OCI-LY1 (cell line): ENCODE measurements at regions not wholly inside any gene's neighbourhood (a gene's known extent, or its start where the extent isn't known, plus 50 kb on each side); places are given as distances from the start of the nearest gene placed in this dataset.

ENCODE experiments used
- EZH2 ChIP-seq: fragments of 200-600 bp; sonication (generic), shearing (Covaris generic); IDR thresholded peaks from 2 replicates; pipeline ENCODE4 v1.8.0; 2017; ENCODE audit warnings: borderline replicate concordance, mixed run types, mild to moderate bottlenecking, antibody characterized with exemption, low read length, moderate library complexity, mixed read lengths
- TF ChIP-seq, protein P1 (sequence below): fragments of 200-600 bp; sonication (generic), shearing (Covaris generic); IDR thresholded peaks from 2 replicates; pipeline ENCODE4 v1.5.1; 2017; ENCODE audit warnings: mild to moderate bottlenecking, antibody characterized with exemption, low read length, moderate library complexity, mixed read lengths

DNA sequence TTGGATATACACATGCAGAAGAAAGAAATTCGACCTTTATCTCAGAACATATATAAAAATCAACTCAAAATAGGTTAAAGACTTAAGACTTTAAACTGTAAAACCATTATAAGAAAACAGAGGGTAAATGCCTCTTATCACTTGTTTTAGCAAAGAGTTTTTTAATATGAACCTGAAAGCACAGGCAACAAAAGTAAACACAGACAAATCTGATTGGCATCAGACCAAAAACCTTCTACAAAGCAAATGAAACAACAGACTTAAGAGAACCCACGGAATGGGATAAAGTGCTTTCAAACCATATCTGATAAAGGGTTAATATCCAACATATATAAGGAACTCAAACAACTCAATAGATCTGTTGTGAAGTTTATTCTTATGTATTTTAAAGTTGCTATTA, 309.9 kb upstream of the OPRM1 start:
- TF ChIP-seq, protein P1, sequence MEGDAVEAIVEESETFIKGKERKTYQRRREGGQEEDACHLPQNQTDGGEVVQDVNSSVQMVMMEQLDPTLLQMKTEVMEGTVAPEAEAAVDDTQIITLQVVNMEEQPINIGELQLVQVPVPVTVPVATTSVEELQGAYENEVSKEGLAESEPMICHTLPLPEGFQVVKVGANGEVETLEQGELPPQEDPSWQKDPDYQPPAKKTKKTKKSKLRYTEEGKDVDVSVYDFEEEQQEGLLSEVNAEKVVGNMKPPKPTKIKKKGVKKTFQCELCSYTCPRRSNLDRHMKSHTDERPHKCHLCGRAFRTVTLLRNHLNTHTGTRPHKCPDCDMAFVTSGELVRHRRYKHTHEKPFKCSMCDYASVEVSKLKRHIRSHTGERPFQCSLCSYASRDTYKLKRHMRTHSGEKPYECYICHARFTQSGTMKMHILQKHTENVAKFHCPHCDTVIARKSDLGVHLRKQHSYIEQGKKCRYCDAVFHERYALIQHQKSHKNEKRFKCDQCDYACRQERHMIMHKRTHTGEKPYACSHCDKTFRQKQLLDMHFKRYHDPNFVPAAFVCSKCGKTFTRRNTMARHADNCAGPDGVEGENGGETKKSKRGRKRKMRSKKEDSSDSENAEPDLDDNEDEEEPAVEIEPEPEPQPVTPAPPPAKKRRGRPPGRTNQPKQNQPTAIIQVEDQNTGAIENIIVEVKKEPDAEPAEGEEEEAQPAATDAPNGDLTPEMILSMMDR, result no peak
- TF ChIP-seq EZH2, result no peak
